Neural cell (in vitro differentiated cells): ENCODE measurements at regions not wholly inside any gene's neighbourhood (a gene's known extent, or its start where the extent isn't known, plus 50 kb on each side); places are given as distances from the start of the nearest gene placed in this dataset.

Experiments
- H2AFZ ChIP-seq: fragments of 200-600, 300-800 bp; sonication (generic), shearing (Covaris generic); 2 replicates; pipeline ENCODE4 v1.6.0; 2014; ENCODE audit warnings: low read depth, mild to moderate bottlenecking, antibody characterized with exemption, low read length, moderate library complexity
- H3F3A ChIP-seq: fragments of 200-600 bp; shearing (Covaris generic); 2 replicates; pipeline ENCODE4 v1.6.1; 2016; ENCODE audit warnings: mild to moderate bottlenecking, moderate library complexity, mixed read lengths, antibody characterized with exemption, low read length; ENCODE audit not compliant: insufficient read depth, poor library complexity, severe bottlenecking
- H3K27ac ChIP-seq: fragments of 200-600, 300-800 bp; sonication (generic), shearing (Covaris generic); 2 replicates; pipeline ENCODE4 v1.5.1; 2014; ENCODE audit warnings: mild to moderate bottlenecking, low read length, moderate library complexity
- H3K27me3 ChIP-seq: fragments of 300-800, 200-600 bp; sonication (generic), shearing (Covaris generic); 2 replicates; pipeline ENCODE4 v1.6.0; 2014; ENCODE audit warnings: mild to moderate bottlenecking, low read depth, low read length, moderate library complexity; ENCODE audit not compliant: insufficient read depth
- H3K36me3 ChIP-seq: fragments of 300-800, 200-600 bp; sonication (generic), shearing (Covaris generic); 2 replicates; pipeline ENCODE4 v1.5.1; 2014; ENCODE audit warnings: mild to moderate bottlenecking, antibody characterized with exemption, low read length, moderate library complexity; ENCODE audit not compliant: insufficient read depth
- H3K4me2 ChIP-seq: fragments of 300-800, 200-600 bp; sonication (generic), shearing (Covaris generic); 2 replicates; pipeline ENCODE4 v1.6.0; 2014; ENCODE audit warnings: mild to moderate bottlenecking, low read length
- H3K4me3 ChIP-seq: fragments of 300-800, 200-600 bp; sonication (generic), shearing (Covaris generic); 2 replicates; pipeline ENCODE4 v1.5.1; 2014; ENCODE audit warnings: mild to moderate bottlenecking, low read length, moderate library complexity
- H3K79me2 ChIP-seq: fragments of 200-600 bp; shearing (Covaris generic); replicated peaks from 2 replicates; pipeline ENCODE4 v1.6.0; 2014; ENCODE audit warnings: mild to moderate bottlenecking, low read length, moderate library complexity; ENCODE audit not compliant: insufficient read depth
- H3K9ac ChIP-seq: fragments of 300-800, 200-600 bp; sonication (generic), shearing (Covaris generic); 2 replicates; pipeline ENCODE4 v1.6.1; 2016; ENCODE audit warnings: mild to moderate bottlenecking, low read length, mixed read lengths
- H3K9me2 ChIP-seq: fragments of 200-600 bp; shearing (Covaris generic); 2 replicates; pipeline ENCODE4 v1.6.1; 2016; ENCODE audit warnings: mild to moderate bottlenecking, low read length, mixed read lengths; ENCODE audit not compliant: insufficient read depth
- H3K9me3 ChIP-seq: fragments of 200-600, 300-800 bp; sonication (generic), shearing (Covaris generic); 2 replicates; pipeline ENCODE4 v1.6.1; 2016; ENCODE audit warnings: mild to moderate bottlenecking, mixed run types, low read length, moderate library complexity, mixed read lengths
- H4K20me1 ChIP-seq: fragments of 200-600 bp; shearing (Covaris generic); 2 replicates; pipeline ENCODE4 v1.6.1; 2016; ENCODE audit warnings: mild to moderate bottlenecking, mixed run types; ENCODE audit not compliant: insufficient read depth
- EP300 ChIP-seq: fragments of 450-650 bp; conservative IDR thresholded peaks from 2 replicates; pipeline ENCODE4 v1.6.1; 2014; ENCODE audit warnings: antibody characterized with exemption, mild to moderate bottlenecking, moderate library complexity; ENCODE audit not compliant: poor library complexity, severe bottlenecking
- EZH2 ChIP-seq: fragments of 200-600, 300-800 bp; shearing (Covaris generic), sonication (generic); IDR thresholded peaks from 2 replicates; pipeline ENCODE4 v1.6.1; 2014; ENCODE audit warnings: antibody characterized with exemption, low read length, borderline replicate concordance, mild to moderate bottlenecking; ENCODE audit not compliant: insufficient read depth, poor library complexity, severe bottlenecking
- MXI1 ChIP-seq: fragments of 450-650 bp; conservative IDR thresholded peaks from 2 replicates; pipeline ENCODE4 v1.6.1; 2014; ENCODE audit warnings: antibody characterized with exemption, mild to moderate bottlenecking; ENCODE audit not compliant: poor library complexity, severe bottlenecking
- POLR2AphosphoS5 ChIP-seq: IDR thresholded peaks from 2 replicates; pipeline ENCODE4 v1.6.1; 2012
- RAD21 ChIP-seq: fragments of 450-650 bp; conservative IDR thresholded peaks from 2 replicates; pipeline ENCODE4 v1.6.1; 2014; ENCODE audit warnings: antibody characterized with exemption, mild to moderate bottlenecking, moderate library complexity
- SMC3 ChIP-seq: fragments of 450-650 bp; conservative IDR thresholded peaks from 2 replicates; pipeline ENCODE4 v1.6.1; 2014; ENCODE audit warnings: antibody characterized with exemption, mild to moderate bottlenecking, moderate library complexity; ENCODE audit not compliant: poor library complexity
- TAF1 ChIP-seq: IDR thresholded peaks from 2 replicates; pipeline ENCODE4 v1.6.1; 2012; ENCODE audit warnings: low read depth
- TF ChIP-seq, protein P1 (sequence below): IDR thresholded peaks from 2 replicates; pipeline ENCODE4 v1.6.1; 2012; ENCODE audit warnings: borderline replicate concordance
- TF ChIP-seq, protein P2 (sequence below): fragments of 450-650 bp; IDR thresholded peaks from 2 replicates; pipeline ENCODE4 v1.5.1; 2014; ENCODE audit warnings: antibody characterized with exemption, mild to moderate bottlenecking, moderate library complexity; ENCODE audit not compliant: poor library complexity, severe bottlenecking

DNA sequence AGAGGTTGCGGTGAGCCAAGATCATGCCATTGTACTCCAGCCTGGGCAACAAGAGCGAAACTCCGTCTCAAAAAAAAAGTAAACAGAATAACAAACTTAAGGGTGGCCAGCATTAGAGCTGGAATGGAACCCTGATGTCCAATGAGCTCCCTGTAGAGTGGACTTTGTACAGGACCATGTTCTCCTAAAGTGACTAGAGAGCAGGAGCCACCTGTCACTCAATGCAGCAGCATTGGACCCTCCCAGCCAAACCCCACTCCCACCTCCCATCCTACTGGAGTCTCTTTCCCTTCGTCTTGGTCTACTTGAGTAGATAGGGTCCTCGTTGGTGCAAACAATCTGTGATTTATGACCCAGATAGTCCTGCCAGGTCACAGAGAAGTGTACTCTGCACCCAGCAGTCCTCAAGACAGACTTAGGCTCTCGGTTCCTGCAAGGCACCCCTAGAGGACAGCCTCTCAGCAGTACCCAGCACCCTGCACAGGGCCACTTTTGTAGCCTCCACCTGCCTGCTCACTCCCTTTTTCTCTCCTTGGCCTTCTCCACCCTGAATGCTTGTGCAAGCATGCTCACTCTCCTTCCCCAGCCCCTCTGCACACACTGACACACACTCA, 69.2 kb upstream of the ZNF281 start:
- Histone ChIP-seq H3F3A (no peaks in the 10 kb centered on the region), H3K4me3 (no peak overlapping the region)
- no peak for TF ChIP-seq MXI1
- TF ChIP-seq, protein P1, sequence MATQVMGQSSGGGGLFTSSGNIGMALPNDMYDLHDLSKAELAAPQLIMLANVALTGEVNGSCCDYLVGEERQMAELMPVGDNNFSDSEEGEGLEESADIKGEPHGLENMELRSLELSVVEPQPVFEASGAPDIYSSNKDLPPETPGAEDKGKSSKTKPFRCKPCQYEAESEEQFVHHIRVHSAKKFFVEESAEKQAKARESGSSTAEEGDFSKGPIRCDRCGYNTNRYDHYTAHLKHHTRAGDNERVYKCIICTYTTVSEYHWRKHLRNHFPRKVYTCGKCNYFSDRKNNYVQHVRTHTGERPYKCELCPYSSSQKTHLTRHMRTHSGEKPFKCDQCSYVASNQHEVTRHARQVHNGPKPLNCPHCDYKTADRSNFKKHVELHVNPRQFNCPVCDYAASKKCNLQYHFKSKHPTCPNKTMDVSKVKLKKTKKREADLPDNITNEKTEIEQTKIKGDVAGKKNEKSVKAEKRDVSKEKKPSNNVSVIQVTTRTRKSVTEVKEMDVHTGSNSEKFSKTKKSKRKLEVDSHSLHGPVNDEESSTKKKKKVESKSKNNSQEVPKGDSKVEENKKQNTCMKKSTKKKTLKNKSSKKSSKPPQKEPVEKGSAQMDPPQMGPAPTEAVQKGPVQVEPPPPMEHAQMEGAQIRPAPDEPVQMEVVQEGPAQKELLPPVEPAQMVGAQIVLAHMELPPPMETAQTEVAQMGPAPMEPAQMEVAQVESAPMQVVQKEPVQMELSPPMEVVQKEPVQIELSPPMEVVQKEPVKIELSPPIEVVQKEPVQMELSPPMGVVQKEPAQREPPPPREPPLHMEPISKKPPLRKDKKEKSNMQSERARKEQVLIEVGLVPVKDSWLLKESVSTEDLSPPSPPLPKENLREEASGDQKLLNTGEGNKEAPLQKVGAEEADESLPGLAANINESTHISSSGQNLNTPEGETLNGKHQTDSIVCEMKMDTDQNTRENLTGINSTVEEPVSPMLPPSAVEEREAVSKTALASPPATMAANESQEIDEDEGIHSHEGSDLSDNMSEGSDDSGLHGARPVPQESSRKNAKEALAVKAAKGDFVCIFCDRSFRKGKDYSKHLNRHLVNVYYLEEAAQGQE: no peak
- no peak for TF ChIP-seq EP300
- TF ChIP-seq POLR2AphosphoS5: no peak

DNA sequence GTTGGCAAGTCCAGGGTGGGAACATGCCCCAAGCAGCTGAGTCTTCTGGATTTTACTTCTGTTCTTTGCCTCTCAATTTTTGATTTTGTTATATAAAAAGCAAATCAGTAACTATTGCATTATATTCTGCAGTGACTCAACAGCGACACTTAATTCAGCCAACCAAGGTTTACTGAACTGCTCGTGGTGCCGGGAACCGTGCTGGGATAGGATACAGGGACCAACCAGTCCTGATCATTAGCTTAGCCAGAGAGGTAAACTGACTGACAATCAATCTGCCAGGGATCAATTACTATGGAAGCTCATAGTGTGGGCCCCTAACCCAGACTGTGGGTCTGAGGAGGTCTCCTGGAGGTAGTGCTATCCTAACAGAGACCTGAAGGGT, 68.4 kb upstream of the ZNF281 start:
- Histone ChIP-seq H3K4me2 (no peak overlapping the region), H3K79me2 (no peaks in the 10 kb centered on the region), H3K27ac (no peak overlapping the region), H2AFZ (no peak overlapping the region), H3K36me3 (no peaks in the 10 kb centered on the region), H4K20me1 (no peaks in the 10 kb centered on the region), H3K27me3 (no peaks in the 10 kb centered on the region), H3K9me2 (no peaks in the 10 kb centered on the region), H3K9me3 (no peaks in the 10 kb centered on the region), H3K9ac (no peak overlapping the region), H3F3A (no peaks in the 10 kb centered on the region), H3K4me3 (no peak overlapping the region)
- TF ChIP-seq SMC3 (no peak), EZH2 (no peak), POLR2AphosphoS5 (no peak), RAD21 (no peak), MXI1 (no peak), EP300 (no peak), TAF1 (no peak)
- TF ChIP-seq, protein P1: no peak
- TF ChIP-seq, protein P2, sequence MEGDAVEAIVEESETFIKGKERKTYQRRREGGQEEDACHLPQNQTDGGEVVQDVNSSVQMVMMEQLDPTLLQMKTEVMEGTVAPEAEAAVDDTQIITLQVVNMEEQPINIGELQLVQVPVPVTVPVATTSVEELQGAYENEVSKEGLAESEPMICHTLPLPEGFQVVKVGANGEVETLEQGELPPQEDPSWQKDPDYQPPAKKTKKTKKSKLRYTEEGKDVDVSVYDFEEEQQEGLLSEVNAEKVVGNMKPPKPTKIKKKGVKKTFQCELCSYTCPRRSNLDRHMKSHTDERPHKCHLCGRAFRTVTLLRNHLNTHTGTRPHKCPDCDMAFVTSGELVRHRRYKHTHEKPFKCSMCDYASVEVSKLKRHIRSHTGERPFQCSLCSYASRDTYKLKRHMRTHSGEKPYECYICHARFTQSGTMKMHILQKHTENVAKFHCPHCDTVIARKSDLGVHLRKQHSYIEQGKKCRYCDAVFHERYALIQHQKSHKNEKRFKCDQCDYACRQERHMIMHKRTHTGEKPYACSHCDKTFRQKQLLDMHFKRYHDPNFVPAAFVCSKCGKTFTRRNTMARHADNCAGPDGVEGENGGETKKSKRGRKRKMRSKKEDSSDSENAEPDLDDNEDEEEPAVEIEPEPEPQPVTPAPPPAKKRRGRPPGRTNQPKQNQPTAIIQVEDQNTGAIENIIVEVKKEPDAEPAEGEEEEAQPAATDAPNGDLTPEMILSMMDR: no peak

More for the DNA sequence above, 69.2 kb upstream of the ZNF281 start:
- no peaks in the 10 kb centered on the region for H3K9me3 ChIP-seq
- no peaks in the 10 kb centered on the region for H3K36me3 ChIP-seq
- no peak overlapping the region for H3K27ac ChIP-seq
- H2AFZ ChIP-seq: no peak overlapping the region
- no peaks in the 10 kb centered on the region for H4K20me1 ChIP-seq
- H3K4me2 ChIP-seq: no peak overlapping the region
- no peaks in the 10 kb centered on the region for H3K79me2 ChIP-seq
- H3K27me3 ChIP-seq: no peaks in the 10 kb centered on the region
- no peak overlapping the region for H3K9ac ChIP-seq
- H3K9me2 ChIP-seq: no peaks in the 10 kb centered on the region
